ENCODE measurements at regions not wholly inside any gene's neighbourhood (a gene's known extent, or its start where the extent isn't known, plus 50 kb on each side); places are given as distances from the start of the nearest gene placed in this dataset.

DNA sequence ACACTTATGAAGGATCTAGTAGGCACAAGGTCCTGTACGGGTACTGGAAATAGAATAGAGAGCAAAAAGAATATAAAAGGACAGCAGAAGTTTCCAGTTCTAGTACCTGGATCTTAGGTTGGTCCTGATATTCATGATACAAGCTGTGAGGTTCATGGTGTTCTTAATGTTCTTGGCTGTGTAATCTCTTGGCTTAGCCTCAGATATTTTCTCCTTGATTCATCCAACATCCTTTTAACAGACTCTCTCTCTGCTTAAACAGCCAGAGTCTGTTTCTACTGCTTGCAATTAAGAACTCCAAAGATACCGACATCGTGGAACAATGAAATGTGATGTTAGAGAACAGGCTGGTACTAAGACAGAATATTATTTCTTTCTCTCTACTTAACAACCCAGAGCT is 49.9 kb downstream of the CNTN3 start:
- H3K27ac ChIP-seq, result no peak overlapping the region
- no peaks in the 10 kb centered on the region for H3K9me3 ChIP-seq
- no peaks in the 10 kb centered on the region for H3K4me1 ChIP-seq
- no peak for DNase-seq (ENCODE audit: low spot score)
- H3K4me3 ChIP-seq, result no peak overlapping the region
- TF ChIP-seq, protein P1, sequence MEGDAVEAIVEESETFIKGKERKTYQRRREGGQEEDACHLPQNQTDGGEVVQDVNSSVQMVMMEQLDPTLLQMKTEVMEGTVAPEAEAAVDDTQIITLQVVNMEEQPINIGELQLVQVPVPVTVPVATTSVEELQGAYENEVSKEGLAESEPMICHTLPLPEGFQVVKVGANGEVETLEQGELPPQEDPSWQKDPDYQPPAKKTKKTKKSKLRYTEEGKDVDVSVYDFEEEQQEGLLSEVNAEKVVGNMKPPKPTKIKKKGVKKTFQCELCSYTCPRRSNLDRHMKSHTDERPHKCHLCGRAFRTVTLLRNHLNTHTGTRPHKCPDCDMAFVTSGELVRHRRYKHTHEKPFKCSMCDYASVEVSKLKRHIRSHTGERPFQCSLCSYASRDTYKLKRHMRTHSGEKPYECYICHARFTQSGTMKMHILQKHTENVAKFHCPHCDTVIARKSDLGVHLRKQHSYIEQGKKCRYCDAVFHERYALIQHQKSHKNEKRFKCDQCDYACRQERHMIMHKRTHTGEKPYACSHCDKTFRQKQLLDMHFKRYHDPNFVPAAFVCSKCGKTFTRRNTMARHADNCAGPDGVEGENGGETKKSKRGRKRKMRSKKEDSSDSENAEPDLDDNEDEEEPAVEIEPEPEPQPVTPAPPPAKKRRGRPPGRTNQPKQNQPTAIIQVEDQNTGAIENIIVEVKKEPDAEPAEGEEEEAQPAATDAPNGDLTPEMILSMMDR (IDR thresholded peaks at IDR 0.05), result no peak
- no peaks in the 10 kb centered on the region for H3K36me3 ChIP-seq
- H3K27me3 ChIP-seq, result no peaks in the 10 kb centered on the region

GRCh38 chr3:74562558-74563269 is 51.7 kb downstream of the CNTN3 start:
- TF ChIP-seq, protein P1 (IDR thresholded peaks at IDR 0.05), result no peak
- H3K27me3 ChIP-seq, result no peaks in the 10 kb centered on the region
- no peaks in the 10 kb centered on the region for H3K4me1 ChIP-seq
- H3K9me3 ChIP-seq, result no peaks in the 10 kb centered on the region
- no peaks in the 10 kb centered on the region for H3K36me3 ChIP-seq
- no peak overlapping the region for H3K27ac ChIP-seq
- DNase-seq (ENCODE audit: low spot score), result no peak
- H3K4me3 ChIP-seq, result no peak overlapping the region

DNA sequence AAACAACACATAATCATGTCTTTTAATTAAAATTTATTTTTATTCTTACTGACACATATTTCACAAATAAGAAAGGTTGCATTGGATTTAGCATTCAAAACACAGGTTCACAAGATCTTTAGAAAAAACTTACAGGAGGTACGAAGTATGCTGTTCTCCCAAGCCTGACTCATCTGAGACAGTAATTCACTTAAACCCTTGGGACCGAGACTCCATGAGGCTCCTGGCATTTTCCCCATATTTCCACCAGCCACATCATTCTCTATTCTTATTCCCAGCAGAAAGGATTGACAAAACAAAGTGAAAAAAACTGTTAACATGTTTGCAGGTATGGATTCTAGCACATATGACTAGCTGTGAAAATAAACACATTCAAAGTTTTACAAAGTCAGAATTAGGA is 52.6 kb downstream of the CNTN3 start:
- Histone ChIP-seq H3K4me3 (no peak overlapping the region), H3K9me3 (no peaks in the 10 kb centered on the region), H3K4me1 (no peaks in the 10 kb centered on the region), H3K36me3 (no peaks in the 10 kb centered on the region), H3K27ac (no peak overlapping the region), H3K27me3 (no peaks in the 10 kb centered on the region)
- no peak for DNase-seq (ENCODE audit: low spot score)
- TF ChIP-seq, protein P1 (IDR thresholded peaks at IDR 0.05), result no peak

DNA sequence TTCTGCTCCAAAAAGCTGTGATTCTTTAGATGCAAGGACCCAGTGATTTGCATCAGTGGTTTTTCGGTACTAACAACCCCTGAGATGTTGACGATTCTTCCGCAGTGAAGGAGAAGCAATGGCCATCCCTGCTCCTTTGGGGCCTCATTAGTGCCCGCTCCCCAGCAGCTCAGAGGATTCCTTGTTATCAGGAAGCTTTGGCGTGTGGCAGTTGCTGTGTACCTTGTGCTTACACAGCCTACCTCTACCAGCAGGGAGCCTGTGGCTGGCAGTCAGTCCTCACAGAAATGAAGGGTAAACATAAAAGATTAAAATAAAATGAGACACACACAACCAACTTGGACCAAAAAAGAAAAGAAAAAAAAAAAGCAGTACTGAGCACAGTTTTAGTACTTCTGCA is 55.2 kb downstream of the CNTN3 start:
- H3K36me3 ChIP-seq, result no peaks in the 10 kb centered on the region
- no peak overlapping the region for H3K4me3 ChIP-seq
- TF ChIP-seq, protein P1 (IDR thresholded peaks at IDR 0.05), result no peak
- no peaks in the 10 kb centered on the region for H3K4me1 ChIP-seq
- DNase-seq (ENCODE audit: low spot score), result no peak
- no peaks in the 10 kb centered on the region for H3K9me3 ChIP-seq
- H3K27me3 ChIP-seq, result no peaks in the 10 kb centered on the region
- no peak overlapping the region for H3K27ac ChIP-seq

GRCh38 chr3:74550686-74551085 is 63.8 kb downstream of the CNTN3 start:
- no peaks in the 10 kb centered on the region for H3K9me3 ChIP-seq
- H3K4me1 ChIP-seq, result no peaks in the 10 kb centered on the region
- no peaks in the 10 kb centered on the region for H3K27me3 ChIP-seq
- no peak overlapping the region for H3K4me3 ChIP-seq
- no peak overlapping the region for H3K27ac ChIP-seq
- TF ChIP-seq, protein P1 (IDR thresholded peaks at IDR 0.05), result no peak
- DNase-seq (ENCODE audit: low spot score), result no peak
- no peaks in the 10 kb centered on the region for H3K36me3 ChIP-seq

DNA sequence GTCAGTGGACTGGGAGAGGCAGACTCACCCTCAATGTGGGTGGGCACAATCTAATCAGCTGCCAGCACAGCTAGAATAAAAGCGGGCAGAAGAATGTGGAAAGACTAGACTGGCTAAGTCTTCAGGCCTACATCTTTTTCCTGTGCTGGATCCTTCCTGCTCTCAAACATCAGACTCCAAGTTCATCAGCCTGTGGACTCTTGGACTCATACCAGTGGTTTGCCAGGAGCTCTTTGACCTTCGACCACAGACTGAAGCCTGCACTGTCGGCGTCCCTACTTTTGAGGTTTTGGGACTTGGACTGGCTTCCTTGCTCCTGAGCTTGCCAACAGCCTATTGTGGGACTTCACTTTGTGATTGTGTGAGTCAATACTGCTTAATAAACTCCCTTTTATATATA is 68.0 kb downstream of the CNTN3 start:
- Histone ChIP-seq H3K27ac (no peak overlapping the region), H3K4me3 (no peak overlapping the region), H3K4me1 (no peaks in the 10 kb centered on the region), H3K27me3 (no peaks in the 10 kb centered on the region), H3K9me3 (no peaks in the 10 kb centered on the region), H3K36me3 (no peaks in the 10 kb centered on the region)
- TF ChIP-seq, protein P1 (IDR thresholded peaks at IDR 0.05), result no peak
- no peak for DNase-seq (ENCODE audit: low spot score)
